ENCODE measurements at regions not wholly inside any gene's neighbourhood (a gene's known extent, or its start where the extent isn't known, plus 50 kb on each side); places are given as distances from the start of the nearest gene placed in this dataset.

GRCh38 chr11:81966340-81966739 is 767.3 kb downstream of the FAM181B start:
- TF ChIP-seq NFIC (IDR thresholded peaks at IDR 0.05) (no peak), EGR1 (IDR thresholded peaks at IDR 0.05) (no peak), YY1 (IDR thresholded peaks at IDR 0.05; ENCODE audit: low read depth) (no peak), EP300 (IDR thresholded peaks at IDR 0.05; ENCODE audit: borderline replicate concordance) (no peak), TAF1 (IDR thresholded peaks at IDR 0.05; ENCODE audit: low read depth) (no peak)
- TF ChIP-seq, protein P1, sequence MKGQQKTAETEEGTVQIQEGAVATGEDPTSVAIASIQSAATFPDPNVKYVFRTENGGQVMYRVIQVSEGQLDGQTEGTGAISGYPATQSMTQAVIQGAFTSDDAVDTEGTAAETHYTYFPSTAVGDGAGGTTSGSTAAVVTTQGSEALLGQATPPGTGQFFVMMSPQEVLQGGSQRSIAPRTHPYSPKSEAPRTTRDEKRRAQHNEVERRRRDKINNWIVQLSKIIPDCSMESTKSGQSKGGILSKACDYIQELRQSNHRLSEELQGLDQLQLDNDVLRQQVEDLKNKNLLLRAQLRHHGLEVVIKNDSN (IDR thresholded peaks at IDR 0.05), result no peak

GRCh38 chr11:81963018-81963417 is 770.6 kb downstream of the FAM181B start:
- no peak for TF ChIP-seq RAD21 (IDR thresholded peaks at IDR 0.05; ENCODE audit: low read depth)
- no peak for TF ChIP-seq CEBPB (IDR thresholded peaks at IDR 0.05)
- TF ChIP-seq EP300 (IDR thresholded peaks at IDR 0.05; ENCODE audit: borderline replicate concordance), result no peak

- TF ChIP-seq EP300 (IDR thresholded peaks at IDR 0.05; ENCODE audit: borderline replicate concordance), result no peak
- no peak for TF ChIP-seq EGR1 (IDR thresholded peaks at IDR 0.05)
- TF ChIP-seq TCF12 (IDR thresholded peaks at IDR 0.05; ENCODE audit: low read depth), result no peak
- TF ChIP-seq, protein P2, sequence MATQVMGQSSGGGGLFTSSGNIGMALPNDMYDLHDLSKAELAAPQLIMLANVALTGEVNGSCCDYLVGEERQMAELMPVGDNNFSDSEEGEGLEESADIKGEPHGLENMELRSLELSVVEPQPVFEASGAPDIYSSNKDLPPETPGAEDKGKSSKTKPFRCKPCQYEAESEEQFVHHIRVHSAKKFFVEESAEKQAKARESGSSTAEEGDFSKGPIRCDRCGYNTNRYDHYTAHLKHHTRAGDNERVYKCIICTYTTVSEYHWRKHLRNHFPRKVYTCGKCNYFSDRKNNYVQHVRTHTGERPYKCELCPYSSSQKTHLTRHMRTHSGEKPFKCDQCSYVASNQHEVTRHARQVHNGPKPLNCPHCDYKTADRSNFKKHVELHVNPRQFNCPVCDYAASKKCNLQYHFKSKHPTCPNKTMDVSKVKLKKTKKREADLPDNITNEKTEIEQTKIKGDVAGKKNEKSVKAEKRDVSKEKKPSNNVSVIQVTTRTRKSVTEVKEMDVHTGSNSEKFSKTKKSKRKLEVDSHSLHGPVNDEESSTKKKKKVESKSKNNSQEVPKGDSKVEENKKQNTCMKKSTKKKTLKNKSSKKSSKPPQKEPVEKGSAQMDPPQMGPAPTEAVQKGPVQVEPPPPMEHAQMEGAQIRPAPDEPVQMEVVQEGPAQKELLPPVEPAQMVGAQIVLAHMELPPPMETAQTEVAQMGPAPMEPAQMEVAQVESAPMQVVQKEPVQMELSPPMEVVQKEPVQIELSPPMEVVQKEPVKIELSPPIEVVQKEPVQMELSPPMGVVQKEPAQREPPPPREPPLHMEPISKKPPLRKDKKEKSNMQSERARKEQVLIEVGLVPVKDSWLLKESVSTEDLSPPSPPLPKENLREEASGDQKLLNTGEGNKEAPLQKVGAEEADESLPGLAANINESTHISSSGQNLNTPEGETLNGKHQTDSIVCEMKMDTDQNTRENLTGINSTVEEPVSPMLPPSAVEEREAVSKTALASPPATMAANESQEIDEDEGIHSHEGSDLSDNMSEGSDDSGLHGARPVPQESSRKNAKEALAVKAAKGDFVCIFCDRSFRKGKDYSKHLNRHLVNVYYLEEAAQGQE (IDR thresholded peaks at IDR 0.05; ENCODE audit: low read depth), result no peak
Observed at GRCh38 chr11:81960443-81960842, 773.2 kb downstream of the FAM181B start.

DNA sequence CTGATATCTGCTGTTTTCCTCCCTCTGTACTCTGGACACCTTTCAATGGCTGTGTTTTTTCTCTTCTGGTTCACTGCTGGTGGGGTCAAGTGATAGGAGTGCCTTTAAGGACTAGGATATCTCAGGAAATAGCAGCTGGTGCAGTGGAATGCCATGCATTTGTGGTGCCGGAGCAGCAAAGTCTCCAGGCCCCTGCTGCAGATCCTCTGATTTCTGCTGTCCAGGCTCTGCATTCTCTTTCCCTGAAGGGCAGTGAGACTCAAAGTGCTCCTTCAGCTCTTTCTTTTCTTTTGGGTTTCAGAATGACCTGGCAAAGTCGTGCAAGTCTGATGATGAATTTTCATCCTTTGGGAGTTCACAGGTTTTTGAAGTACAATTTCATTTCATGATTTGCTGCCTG is 774.3 kb downstream of the FAM181B start:
- TF ChIP-seq, protein P2 (IDR thresholded peaks at IDR 0.05; ENCODE audit: low read depth), result no peak
- TF ChIP-seq, protein P3, sequence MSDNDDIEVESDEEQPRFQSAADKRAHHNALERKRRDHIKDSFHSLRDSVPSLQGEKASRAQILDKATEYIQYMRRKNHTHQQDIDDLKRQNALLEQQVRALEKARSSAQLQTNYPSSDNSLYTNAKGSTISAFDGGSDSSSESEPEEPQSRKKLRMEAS (IDR thresholded peaks at IDR 0.05), result no peak
- TF ChIP-seq CEBPB (IDR thresholded peaks at IDR 0.05) (no peak), TCF12 (IDR thresholded peaks at IDR 0.05; ENCODE audit: low read depth) (no peak), RAD21 (IDR thresholded peaks at IDR 0.05; ENCODE audit: low read depth) (no peak), ZBTB7A (IDR thresholded peaks at IDR 0.05; ENCODE audit: low read depth) (no peak), CREB1 (IDR thresholded peaks at IDR 0.05; ENCODE audit: low read depth) (no peak), NFIC (IDR thresholded peaks at IDR 0.05) (no peak), EP300 (IDR thresholded peaks at IDR 0.05; ENCODE audit: borderline replicate concordance) (no peak), YY1 (IDR thresholded peaks at IDR 0.05; ENCODE audit: low read depth) (no peak), TEAD4 (IDR thresholded peaks at IDR 0.05) (no peak), TAF1 (IDR thresholded peaks at IDR 0.05; ENCODE audit: low read depth) (no peak), FOXM1 (IDR thresholded peaks at IDR 0.05; ENCODE audit: borderline replicate concordance, low read depth) (no peak), EGR1 (IDR thresholded peaks at IDR 0.05) (no peak)
- TF ChIP-seq, protein P1 (IDR thresholded peaks at IDR 0.05), result no peak

GRCh38 chr11:81946831-81947230 is 786.8 kb downstream of the FAM181B start:
- TF ChIP-seq TAF1 (IDR thresholded peaks at IDR 0.05; ENCODE audit: low read depth) (no peak), EP300 (IDR thresholded peaks at IDR 0.05; ENCODE audit: borderline replicate concordance) (no peak), EGR1 (IDR thresholded peaks at IDR 0.05) (no peak), NFIC (IDR thresholded peaks at IDR 0.05) (no peak), FOXM1 (IDR thresholded peaks at IDR 0.05; ENCODE audit: borderline replicate concordance, low read depth) (no peak), CREB1 (IDR thresholded peaks at IDR 0.05; ENCODE audit: low read depth) (no peak), YY1 (IDR thresholded peaks at IDR 0.05; ENCODE audit: low read depth) (no peak), TEAD4 (IDR thresholded peaks at IDR 0.05) (no peak), CEBPB (IDR thresholded peaks at IDR 0.05) (no peak), RAD21 (IDR thresholded peaks at IDR 0.05; ENCODE audit: low read depth) (no peak), TCF12 (IDR thresholded peaks at IDR 0.05; ENCODE audit: low read depth) (no peak), ZBTB7A (IDR thresholded peaks at IDR 0.05; ENCODE audit: low read depth) (no peak)
- TF ChIP-seq, protein P2 (IDR thresholded peaks at IDR 0.05; ENCODE audit: low read depth), result no peak
- TF ChIP-seq, protein P1 (IDR thresholded peaks at IDR 0.05), result no peak
- TF ChIP-seq, protein P3 (IDR thresholded peaks at IDR 0.05), result no peak

Data from Ishikawa (cell line).